ENCODE measurements at regions not wholly inside any gene's neighbourhood (a gene's known extent, or its start where the extent isn't known, plus 50 kb on each side); places are given as distances from the start of the nearest gene placed in this dataset.

DNA sequence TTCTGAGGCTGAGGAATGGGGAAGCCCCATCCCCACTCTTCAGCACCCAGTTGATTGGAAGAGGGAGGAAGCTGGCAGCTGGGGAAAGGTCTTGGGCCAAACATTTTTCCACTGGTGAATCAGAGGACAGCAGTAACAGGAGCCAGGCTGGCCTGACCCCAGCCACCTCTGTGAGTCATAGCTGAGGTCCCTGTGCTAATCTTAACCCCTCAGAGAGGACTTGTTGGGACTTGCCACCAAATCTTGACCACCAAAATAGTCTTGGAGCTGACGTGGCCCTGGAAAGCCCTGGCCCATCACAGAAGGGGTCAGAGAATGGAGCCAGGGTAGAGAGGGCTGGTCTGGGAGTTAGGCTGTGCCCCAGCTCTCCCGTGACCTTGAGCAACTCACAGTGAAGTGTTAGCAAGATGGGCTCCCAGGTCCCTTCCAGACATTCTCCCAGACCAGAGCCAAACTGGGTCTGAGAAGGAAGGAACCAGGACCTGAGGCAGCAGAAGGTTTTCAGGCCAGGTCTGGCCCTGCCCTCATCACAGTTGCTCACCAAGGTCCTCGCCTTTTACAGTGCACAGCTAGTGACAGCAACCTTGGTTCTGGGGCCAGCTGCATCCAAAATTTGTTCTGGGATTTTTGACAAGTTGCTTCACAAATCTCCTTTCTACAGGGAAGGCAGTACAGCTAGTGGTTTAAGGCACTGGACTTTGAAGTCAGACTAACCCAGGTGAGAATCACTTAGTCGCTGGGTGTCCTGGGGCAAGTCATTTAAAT is 266.6 kb downstream of the CYP26B1 start:
- TF ChIP-seq, protein P1, sequence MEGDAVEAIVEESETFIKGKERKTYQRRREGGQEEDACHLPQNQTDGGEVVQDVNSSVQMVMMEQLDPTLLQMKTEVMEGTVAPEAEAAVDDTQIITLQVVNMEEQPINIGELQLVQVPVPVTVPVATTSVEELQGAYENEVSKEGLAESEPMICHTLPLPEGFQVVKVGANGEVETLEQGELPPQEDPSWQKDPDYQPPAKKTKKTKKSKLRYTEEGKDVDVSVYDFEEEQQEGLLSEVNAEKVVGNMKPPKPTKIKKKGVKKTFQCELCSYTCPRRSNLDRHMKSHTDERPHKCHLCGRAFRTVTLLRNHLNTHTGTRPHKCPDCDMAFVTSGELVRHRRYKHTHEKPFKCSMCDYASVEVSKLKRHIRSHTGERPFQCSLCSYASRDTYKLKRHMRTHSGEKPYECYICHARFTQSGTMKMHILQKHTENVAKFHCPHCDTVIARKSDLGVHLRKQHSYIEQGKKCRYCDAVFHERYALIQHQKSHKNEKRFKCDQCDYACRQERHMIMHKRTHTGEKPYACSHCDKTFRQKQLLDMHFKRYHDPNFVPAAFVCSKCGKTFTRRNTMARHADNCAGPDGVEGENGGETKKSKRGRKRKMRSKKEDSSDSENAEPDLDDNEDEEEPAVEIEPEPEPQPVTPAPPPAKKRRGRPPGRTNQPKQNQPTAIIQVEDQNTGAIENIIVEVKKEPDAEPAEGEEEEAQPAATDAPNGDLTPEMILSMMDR (IDR thresholded peaks at IDR 0.05; ENCODE audit: insufficient read depth, missing control alignments), result no peak
- FAIRE-seq (no peak), DNase-seq (ENCODE audit: insufficient read length, low spot score) (no peak)

DNA sequence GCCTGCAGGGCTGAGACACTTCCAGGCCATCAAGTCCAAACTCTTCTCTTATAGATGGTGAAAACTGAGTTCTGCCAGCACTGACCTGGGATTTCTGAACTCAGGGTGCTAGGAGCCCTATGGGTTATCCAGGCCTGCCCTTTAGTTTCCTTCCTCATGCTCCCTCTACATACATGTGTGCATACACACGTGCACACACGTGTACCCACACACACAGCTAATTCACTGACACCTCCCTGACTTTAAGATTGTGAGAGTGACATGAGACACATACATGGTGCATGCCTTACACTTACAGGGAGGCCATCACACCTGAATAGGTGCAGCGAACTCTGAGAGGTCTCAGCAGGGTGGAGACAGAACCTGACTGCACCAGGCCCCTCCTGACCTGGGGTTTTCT is 267.4 kb downstream of the CYP26B1 start:
- FAIRE-seq, result no peak
- TF ChIP-seq, protein P1 (IDR thresholded peaks at IDR 0.05; ENCODE audit: insufficient read depth, missing control alignments), result no peak
- DNase-seq (ENCODE audit: insufficient read length, low spot score), result no peak

DNA sequence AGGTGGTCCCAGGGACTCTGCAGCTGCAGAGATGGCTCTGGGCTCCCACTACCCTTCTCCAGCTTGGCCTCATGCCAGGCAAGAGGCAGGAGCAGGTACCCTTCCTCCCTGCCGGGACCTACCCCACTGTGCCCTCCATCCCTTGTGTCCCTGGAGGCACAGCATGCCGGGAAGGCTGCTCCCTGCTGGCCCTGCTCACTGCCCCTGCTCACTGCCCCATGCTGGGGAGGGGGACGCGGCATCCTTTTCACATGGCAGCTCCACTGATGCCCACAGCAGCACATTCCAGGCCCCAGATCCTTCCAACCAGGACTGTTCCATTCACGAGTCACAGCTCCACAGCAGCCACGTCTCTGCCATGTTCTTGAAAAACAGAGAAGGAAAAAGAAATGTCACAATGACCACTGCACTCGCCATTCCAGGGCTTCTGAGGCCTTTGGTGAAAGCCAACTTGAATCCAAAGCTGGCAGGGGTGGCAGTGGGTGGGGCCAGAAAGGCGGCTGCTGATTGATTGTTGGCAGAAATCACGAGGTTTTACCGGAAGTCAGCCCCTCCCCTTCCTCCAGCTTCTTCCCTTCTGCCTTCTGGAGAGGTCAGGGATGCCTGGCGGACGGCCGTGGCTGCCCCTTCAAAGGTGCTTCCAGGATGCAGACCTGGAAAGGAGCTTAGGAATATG is 268.0 kb downstream of the CYP26B1 start:
- DNase-seq (ENCODE audit: insufficient read length, low spot score), result no peak
- TF ChIP-seq, protein P1 (IDR thresholded peaks at IDR 0.05; ENCODE audit: insufficient read depth, missing control alignments), result no peak
- no peak for FAIRE-seq

DNA sequence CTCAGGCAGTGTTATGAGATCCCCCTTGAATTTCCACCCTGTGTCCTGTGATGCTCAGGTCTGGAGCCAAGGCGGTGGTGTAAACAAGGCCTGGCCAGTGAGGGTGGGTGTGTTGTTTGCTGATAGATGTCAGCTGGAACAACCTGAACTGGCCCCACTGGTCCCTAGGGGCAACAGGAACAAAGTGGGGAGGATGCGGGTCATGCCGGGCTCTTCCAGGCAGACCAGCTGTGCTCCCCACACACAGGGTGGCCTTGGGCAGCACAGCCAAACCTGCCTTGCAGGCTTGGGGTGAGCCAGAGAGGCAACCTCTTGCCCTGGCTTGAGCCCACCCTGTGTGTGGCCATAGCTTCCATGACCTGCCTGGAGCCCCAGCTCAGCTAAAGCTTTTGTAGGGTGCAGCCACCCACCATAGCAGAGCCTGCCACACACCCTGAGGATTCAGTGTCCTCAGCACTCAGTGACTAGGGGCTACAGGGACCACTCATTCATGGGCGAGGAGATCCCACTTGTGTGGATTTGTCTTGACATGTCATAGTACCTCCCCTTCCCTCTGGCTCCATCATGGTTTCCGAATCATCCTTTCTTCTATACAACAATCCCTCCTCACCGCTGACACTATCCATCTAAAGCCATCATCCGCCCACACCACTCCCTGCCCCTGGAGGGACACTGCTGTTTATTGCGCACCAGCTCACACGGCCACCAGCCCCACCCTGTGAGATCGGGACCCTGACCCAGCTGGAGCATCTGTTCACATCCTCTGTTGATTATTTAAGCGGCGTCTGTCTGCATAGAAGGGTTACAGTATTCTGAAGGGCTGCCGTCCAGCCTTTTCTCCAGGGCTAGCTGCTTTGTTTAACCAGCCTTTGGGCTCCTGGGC is 268.8 kb downstream of the CYP26B1 start:
- TF ChIP-seq, protein P1 (IDR thresholded peaks at IDR 0.05; ENCODE audit: insufficient read depth, missing control alignments), result no peak
- FAIRE-seq (no peak), DNase-seq (ENCODE audit: insufficient read length, low spot score) (no peak)

DNA sequence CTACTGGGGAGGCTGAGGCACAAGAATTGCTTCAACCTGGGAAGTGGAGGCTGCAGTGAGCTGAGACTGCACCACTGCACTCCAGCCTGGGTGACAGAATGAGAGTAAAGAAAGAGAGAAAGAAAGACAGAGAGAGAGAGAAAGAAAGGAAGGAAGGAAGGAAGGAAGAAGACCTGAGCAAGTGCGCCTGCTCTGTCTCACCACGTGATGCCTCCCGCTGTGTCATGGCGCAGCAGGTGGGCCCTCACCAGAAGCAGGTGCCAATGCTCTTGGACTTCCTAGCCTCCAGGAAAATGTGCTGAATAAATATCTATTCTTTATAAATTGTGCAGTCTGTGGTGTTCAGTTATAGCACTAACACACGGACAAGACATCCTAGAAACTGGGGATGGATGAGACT is 270.0 kb downstream of the CYP26B1 start:
- DNase-seq (ENCODE audit: insufficient read length, low spot score) (no peak), FAIRE-seq (no peak)
- TF ChIP-seq, protein P1 (IDR thresholded peaks at IDR 0.05; ENCODE audit: insufficient read depth, missing control alignments), result no peak

DNA sequence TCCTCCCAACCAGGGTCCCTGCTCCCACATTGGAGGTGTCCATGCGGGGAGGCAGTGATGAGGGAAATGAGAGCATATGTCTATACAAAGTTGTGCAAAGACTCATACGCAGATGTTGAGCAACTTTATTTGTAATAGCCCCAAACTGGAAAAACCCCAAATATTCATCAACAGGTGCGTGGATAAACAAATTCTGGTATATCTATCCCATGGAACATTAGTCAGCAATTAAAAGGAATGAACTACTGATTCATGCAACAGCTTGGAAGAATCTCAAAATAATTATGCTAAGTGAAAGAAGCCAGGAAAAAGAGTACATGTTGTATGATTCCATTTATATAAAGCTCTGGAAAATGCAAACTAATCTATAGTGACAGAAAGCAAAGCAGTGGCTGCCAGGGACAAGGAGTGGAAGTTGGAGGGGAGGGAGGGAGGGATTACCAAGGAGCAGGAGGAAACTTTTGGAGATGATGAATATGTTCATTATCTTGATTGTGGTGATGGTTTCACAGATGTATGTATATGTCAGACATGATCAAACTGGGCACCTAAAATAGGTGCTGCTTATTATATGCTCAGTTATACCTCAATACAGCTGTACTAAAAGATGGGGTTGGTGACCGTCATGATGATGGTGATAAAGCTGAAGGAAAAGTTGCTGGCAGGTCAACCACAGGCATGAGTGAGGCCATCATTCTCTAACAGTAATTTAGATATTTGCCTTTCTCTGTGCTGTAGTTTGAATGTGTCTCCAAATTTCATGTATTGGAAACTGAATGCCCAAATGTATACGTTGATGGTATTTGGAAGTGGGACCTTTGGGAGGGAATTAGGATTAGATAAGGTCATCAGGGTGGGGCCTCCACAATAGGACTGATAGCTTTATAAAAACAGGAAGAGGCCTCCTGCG is 270.9 kb downstream of the CYP26B1 start:
- no peak for FAIRE-seq
- DNase-seq (ENCODE audit: insufficient read length, low spot score), result no peak
- TF ChIP-seq, protein P1 (IDR thresholded peaks at IDR 0.05; ENCODE audit: insufficient read depth, missing control alignments), result no peak

All from D721Med (cell line).